ENCODE measurements at regions not wholly inside any gene's neighbourhood (a gene's known extent, or its start where the extent isn't known, plus 50 kb on each side); places are given as distances from the start of the nearest gene placed in this dataset.

DNA sequence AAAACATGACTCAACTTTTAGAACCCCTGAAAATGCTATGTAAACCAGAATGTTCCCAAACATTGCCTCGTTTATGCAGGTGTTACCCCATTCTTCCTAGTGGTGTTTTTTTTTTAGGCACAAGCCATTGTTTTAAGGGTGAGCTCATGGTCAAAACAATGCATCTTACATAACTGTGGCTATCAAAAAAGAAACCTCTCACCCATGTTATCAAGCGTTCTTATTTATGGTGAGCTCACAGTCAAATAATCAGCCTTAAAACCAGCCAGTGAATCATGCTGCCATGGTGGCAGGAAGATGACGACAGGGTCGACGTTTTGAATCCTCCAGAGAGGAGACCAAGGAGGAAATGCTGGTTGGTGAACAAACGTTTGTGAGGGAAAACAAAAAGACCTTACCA lies 195.2 kb downstream of the KDR start:
- WGBS (ENCODE audit: extremely low coverage, insufficient read length, low lambda C conversion rate) = no CpG with 5 or more reads among the region's 6 CpGs
- H3K36me3 Mint-ChIP-seq (ENCODE audit: insufficient read depth in 1 of 3, low read depth in 3 of 3) = peaks cover 0 to 2% (median 0%) of the 10 kb centered on the region in 3 experiments; a peak in 2 of 7 replicates
- no peak for DNase-seq
- H3K56ac ChIP-seq (ENCODE audit: insufficient read length, low read depth, low read length) = no peak overlapping the region
- H3K14ac ChIP-seq (ENCODE audit: insufficient read depth, low read length) = no peak overlapping the region
- no peaks in the 10 kb centered on the region for H4K20me1 ChIP-seq (ENCODE audit: control insufficient read depth, insufficient read depth, insufficient read length)
- no peak overlapping the region for H2BK5ac ChIP-seq (ENCODE audit: insufficient read length, low read length)
- no peak overlapping the region for H3K18ac ChIP-seq (ENCODE audit: insufficient read length, low read depth, low read length)
- H3K27me3 Mint-ChIP-seq (ENCODE audit: low read depth) = no peaks in the 10 kb centered on the region
- H3K4me1 ChIP-seq (ENCODE audit: insufficient read depth, low read length) = no peaks in the 10 kb centered on the region
- no peak overlapping the region for H2BK120ac ChIP-seq (ENCODE audit: low read depth, low read length, poor library complexity, severe bottlenecking)
- no peaks in the 10 kb centered on the region for H3K79me2 ChIP-seq (ENCODE audit: insufficient read depth, low read length)
- H2BK12ac ChIP-seq (ENCODE audit: insufficient read length, low read depth, low read length) = no peak overlapping the region
- no peaks in the 10 kb centered on the region for H3K79me1 ChIP-seq (ENCODE audit: insufficient read depth, low read depth, low read length, poor library complexity, severe bottlenecking)
- H3K9me3 ChIP-seq (ENCODE audit: control insufficient read depth, low read depth, low read length) = no peaks in the 10 kb centered on the region
- peaks cover 7 to 14% of the 10 kb centered on the region in 2 experiments for H3K9me3 Mint-ChIP-seq
- H3K23ac ChIP-seq (ENCODE audit: insufficient read length, low read depth, low read length) = no peak overlapping the region
- H2AFZ ChIP-seq (ENCODE audit: low read length) = no peak overlapping the region
- no peak overlapping the region for H2BK20ac ChIP-seq (ENCODE audit: low read depth, low read length, poor library complexity, severe bottlenecking)
- H3K23me2 ChIP-seq (ENCODE audit: insufficient read length, low read depth, low read length, poor library complexity, severe bottlenecking) = no peaks in the 10 kb centered on the region
- no peak overlapping the region for H3K27ac Mint-ChIP-seq
- H3K4me3 Mint-ChIP-seq = no peak overlapping the region; a peak in 1 of 5 replicates
- H2BK15ac ChIP-seq (ENCODE audit: low read depth, low read length) = no peak overlapping the region
- no peak overlapping the region for H2AK5ac ChIP-seq (ENCODE audit: insufficient read length, low read length)
- no peak overlapping the region for H4K5ac ChIP-seq (ENCODE audit: insufficient read length, low read depth, low read length)
- no peak overlapping the region for H4K91ac ChIP-seq (ENCODE audit: insufficient read length, low read depth, low read length)
- no peak overlapping the region for H3K27ac ChIP-seq (ENCODE audit: insufficient read length, low read depth, low read length)
- no peak overlapping the region for H3K4ac ChIP-seq (ENCODE audit: low read depth, low read length)
- H3K4me2 ChIP-seq (ENCODE audit: insufficient read depth, insufficient read length, low read length) = no peak overlapping the region
- no peak overlapping the region for H4K8ac ChIP-seq (replicated peaks; ENCODE audit: insufficient read length, low read depth, low read length)
- H3K4me1 Mint-ChIP-seq = peaks cover 3 to 5% of the 10 kb centered on the region in 2 experiments; a peak in 1 of 4 replicates
- H3K9ac ChIP-seq (ENCODE audit: extremely low read depth, insufficient read length, low read length) = no peak overlapping the region
- no peaks in the 10 kb centered on the region for H3K27me3 ChIP-seq (ENCODE audit: insufficient read depth, low read length)
- H3T11ph ChIP-seq (ENCODE audit: low read length) = no peak overlapping the region
- TF ChIP-seq, protein P1, sequence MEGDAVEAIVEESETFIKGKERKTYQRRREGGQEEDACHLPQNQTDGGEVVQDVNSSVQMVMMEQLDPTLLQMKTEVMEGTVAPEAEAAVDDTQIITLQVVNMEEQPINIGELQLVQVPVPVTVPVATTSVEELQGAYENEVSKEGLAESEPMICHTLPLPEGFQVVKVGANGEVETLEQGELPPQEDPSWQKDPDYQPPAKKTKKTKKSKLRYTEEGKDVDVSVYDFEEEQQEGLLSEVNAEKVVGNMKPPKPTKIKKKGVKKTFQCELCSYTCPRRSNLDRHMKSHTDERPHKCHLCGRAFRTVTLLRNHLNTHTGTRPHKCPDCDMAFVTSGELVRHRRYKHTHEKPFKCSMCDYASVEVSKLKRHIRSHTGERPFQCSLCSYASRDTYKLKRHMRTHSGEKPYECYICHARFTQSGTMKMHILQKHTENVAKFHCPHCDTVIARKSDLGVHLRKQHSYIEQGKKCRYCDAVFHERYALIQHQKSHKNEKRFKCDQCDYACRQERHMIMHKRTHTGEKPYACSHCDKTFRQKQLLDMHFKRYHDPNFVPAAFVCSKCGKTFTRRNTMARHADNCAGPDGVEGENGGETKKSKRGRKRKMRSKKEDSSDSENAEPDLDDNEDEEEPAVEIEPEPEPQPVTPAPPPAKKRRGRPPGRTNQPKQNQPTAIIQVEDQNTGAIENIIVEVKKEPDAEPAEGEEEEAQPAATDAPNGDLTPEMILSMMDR (conservative IDR thresholded peaks at IDR 0.05) = no peak
